Effector memory CD4-positive, alpha-beta T cell (primary cell): ENCODE measurements at regions not wholly inside any gene's neighbourhood (a gene's known extent, or its start where the extent isn't known, plus 50 kb on each side); places are given as distances from the start of the nearest gene placed in this dataset.

Experiments
- DNase-seq, 3 donors: peaks; one replicate each; pipeline ENCODE4 v3.0.0-alpha.2; 2020
- H3K27ac ChIP-seq: 2 replicates; pipeline ENCODE4 v1.7.0; 2013; ENCODE audit warnings: mild to moderate bottlenecking, low read length, moderate library complexity; ENCODE audit not compliant: insufficient read depth, poor library complexity, severe bottlenecking
- H3K27me3 ChIP-seq: replicated peaks from 2 replicates; pipeline ENCODE4 v1.7.0; 2013; ENCODE audit warnings: mild to moderate bottlenecking, low read length; ENCODE audit not compliant: insufficient read depth, control insufficient read depth, poor library complexity, severe bottlenecking
- H3K36me3 ChIP-seq: 2 replicates; pipeline ENCODE4 v1.7.0; 2013; ENCODE audit warnings: mild to moderate bottlenecking, low read length, moderate library complexity; ENCODE audit not compliant: control insufficient read depth, insufficient read depth
- H3K4me1 ChIP-seq: 2 replicates; pipeline ENCODE4 v1.7.0; 2013; ENCODE audit warnings: low read length, mild to moderate bottlenecking; ENCODE audit not compliant: control insufficient read depth, insufficient read depth, poor library complexity, severe bottlenecking
- H3K4me3 ChIP-seq: 2 replicates; pipeline ENCODE4 v1.7.0; 2013; ENCODE audit warnings: low read length, low read depth, mild to moderate bottlenecking; ENCODE audit not compliant: insufficient read depth, poor library complexity, severe bottlenecking
- H3K9me3 ChIP-seq: 2 replicates; pipeline ENCODE4 v1.7.0; 2013; ENCODE audit warnings: mild to moderate bottlenecking, low read length, moderate library complexity; ENCODE audit not compliant: control insufficient read depth

DNA sequence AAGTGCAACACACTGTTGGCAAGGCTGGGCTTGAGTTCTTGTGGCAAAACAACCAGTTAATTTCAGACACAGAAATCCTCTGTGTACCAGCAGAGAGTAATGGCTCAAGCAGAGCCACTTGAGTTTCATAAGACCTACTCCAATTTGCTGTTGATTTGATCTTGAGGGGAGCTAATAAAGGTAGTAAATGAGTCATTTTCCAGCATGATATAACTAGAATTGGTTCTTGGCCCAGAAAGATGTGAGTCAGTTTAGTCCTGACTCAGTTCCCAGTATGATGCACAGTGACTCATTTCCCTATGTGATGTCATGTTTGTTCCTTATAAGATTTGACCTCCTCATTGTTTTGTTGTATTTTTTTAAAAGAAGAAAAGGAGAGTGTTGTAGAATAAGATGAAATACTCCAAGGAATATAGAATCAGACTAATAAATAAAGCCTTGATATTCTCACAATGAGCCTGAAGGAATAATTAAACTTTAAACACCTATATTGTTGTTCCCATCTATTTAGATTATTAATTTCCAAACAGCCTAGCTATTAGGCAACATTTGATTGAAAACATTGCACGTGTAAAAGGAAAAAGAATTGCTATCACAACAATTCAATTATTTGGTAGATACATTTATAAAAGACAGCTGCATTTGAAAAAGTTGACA, 186.2 kb downstream of the REEP3 start:
- no peak for DNase-seq
- Histone ChIP-seq H3K4me1 (no peaks in the 10 kb centered on the region), H3K4me3 (no peak overlapping the region), H3K27ac (no peak overlapping the region), H3K27me3 (no peaks in the 10 kb centered on the region), H3K36me3 (no peaks in the 10 kb centered on the region), H3K9me3 (no peaks in the 10 kb centered on the region)

DNA sequence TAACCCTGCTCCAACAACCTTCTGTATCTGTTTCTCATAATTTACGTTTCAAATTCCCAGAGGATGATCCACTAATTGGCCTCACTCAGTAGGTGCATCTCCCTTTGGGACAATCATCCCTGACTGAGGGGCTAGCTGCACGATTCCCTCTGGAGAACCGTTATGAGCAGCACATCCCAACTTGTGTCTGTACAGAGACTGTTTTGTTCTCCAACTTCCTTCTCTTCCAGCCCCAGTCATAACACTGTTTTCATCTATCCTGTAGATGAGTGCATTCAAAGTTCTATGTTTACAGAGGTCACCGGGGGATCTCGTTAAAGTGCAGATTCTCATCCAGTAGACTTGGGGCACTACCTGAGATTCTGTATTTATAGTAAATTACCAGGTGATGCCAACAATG, 187.2 kb downstream of the REEP3 start:
- DNase-seq = no peak
- Histone ChIP-seq H3K27me3 (no peaks in the 10 kb centered on the region), H3K36me3 (no peaks in the 10 kb centered on the region), H3K4me1 (no peaks in the 10 kb centered on the region), H3K9me3 (no peaks in the 10 kb centered on the region), H3K4me3 (no peak overlapping the region), H3K27ac (no peak overlapping the region)

DNA sequence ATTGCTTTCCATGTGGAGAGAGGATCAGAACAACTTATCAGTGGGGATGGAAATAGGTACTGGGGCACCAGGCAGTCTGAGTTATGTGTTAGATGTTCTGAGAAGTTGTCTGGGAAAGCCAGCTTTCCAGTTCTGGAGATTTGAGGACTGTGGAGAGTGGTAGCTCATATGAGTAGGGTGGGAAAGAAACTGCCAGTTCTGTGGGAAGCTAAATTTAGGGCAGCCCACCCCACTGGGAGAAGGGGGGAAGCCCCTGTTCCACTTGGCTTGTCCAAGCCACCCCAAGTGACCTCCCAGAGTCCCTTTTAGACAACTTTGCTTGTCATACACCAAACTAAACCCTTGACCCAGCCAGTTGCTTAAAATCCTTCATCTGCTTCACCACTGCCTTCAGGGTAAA, 189.5 kb downstream of the REEP3 start:
- H3K27ac ChIP-seq = no peak overlapping the region
- H3K4me1 ChIP-seq = no peaks in the 10 kb centered on the region
- no peak overlapping the region for H3K4me3 ChIP-seq
- H3K36me3 ChIP-seq = no peaks in the 10 kb centered on the region
- H3K9me3 ChIP-seq = no peaks in the 10 kb centered on the region
- no peak for DNase-seq
- no peaks in the 10 kb centered on the region for H3K27me3 ChIP-seq

DNA sequence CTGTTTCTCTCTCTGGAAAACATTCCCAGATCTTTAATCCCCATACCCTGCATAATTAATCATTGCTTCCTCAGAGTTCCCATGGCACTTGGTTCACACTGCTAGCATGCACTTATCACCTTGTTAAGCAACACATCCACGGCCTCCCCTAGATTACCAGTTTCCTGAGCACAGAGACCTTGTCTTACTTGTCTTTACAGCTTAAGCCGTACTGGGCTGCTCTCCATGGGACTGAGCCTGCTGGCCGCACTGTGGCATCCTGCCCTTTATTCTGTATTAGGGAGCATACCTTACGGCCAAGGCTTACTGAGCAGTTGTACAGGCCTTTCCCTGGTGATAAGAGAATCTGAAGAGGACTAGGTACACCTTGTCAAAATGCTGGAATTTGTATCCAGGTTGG, 190.2 kb downstream of the REEP3 start:
- Histone ChIP-seq H3K4me1 (no peaks in the 10 kb centered on the region), H3K9me3 (no peaks in the 10 kb centered on the region), H3K27me3 (no peaks in the 10 kb centered on the region), H3K36me3 (no peaks in the 10 kb centered on the region), H3K27ac (no peak overlapping the region), H3K4me3 (no peak overlapping the region)
- DNase-seq = no peak

GRCh38 chr10:63711867-63712716, 190.9 kb downstream of the REEP3 start:
- Histone ChIP-seq H3K27me3 (no peaks in the 10 kb centered on the region), H3K9me3 (no peaks in the 10 kb centered on the region), H3K36me3 (no peaks in the 10 kb centered on the region), H3K27ac (no peak overlapping the region), H3K4me1 (no peaks in the 10 kb centered on the region), H3K4me3 (no peak overlapping the region)
- DNase-seq = no peak

DNA sequence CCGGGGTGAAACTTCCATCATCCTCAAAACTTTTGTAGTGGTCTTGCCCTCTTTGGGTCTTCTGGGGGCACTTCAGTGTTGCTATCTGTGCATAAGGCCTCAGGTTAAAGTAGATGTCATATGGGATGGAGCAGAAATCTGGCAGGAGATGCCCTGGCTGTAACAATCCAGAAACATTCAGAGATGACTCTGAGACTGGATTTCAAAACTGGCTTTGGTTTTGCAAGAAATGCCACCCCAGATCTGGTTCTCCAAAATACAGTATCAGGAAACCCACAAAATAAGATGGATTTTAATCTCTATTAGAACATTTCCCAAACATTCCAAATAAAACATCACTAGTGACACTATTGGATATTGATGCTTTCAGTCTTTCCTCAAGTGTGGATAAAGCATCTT, 191.5 kb downstream of the REEP3 start:
- H3K27me3 ChIP-seq = no peaks in the 10 kb centered on the region
- DNase-seq = no peak
- H3K4me1 ChIP-seq = no peaks in the 10 kb centered on the region
- no peaks in the 10 kb centered on the region for H3K36me3 ChIP-seq
- no peaks in the 10 kb centered on the region for H3K9me3 ChIP-seq
- no peak overlapping the region for H3K4me3 ChIP-seq
- H3K27ac ChIP-seq = no peak overlapping the region

DNA sequence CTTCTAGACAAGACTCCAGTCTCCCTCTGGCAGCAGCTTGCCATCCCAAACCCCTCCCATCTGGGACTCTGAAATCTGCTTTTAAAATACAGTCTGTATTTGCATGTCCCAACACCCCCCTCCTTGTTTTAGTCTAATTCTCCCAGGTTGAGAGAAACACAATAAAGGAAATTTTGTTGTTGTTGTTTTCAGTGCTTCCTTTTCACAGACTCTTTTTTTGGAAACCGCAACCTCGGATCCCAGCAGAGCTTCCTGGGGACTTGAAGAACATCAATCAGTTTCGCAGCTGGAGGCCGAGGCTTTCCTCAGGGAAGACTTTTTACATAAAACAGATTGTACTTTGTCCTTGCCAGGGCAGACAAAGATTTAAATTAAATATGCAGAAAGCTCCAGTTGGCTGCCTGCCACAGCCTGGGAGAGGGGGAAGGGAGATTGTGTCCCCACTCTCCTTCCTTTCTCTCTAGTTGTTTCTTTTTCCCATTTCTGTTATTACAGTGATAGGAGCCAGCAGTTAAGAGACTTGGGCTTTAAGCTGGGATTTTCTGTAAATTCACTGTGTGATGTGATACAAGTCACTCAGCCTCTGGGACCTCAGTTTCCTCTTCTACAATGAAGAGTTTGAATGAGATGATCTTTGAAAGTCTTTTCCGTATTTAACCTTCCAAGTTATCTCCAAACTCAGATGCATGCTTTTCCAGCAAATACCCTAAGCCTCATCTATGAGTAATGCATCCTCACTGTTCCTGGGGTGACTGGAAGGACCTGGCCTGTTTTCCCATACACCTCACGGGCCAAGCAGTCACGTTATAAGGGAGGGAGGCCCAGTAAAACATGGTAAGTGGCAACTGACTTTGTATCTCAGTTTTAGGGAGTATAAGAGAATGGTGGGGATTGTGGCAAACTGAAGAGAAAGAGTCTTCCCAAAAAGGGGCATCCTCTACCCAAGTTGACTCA, 192.3 kb downstream of the REEP3 start:
- DNase-seq = no peak
- Histone ChIP-seq H3K9me3 (no peaks in the 10 kb centered on the region), H3K36me3 (no peaks in the 10 kb centered on the region), H3K27me3 (no peaks in the 10 kb centered on the region), H3K4me1 (no peaks in the 10 kb centered on the region), H3K27ac (no peak overlapping the region), H3K4me3 (no peak overlapping the region)

DNA sequence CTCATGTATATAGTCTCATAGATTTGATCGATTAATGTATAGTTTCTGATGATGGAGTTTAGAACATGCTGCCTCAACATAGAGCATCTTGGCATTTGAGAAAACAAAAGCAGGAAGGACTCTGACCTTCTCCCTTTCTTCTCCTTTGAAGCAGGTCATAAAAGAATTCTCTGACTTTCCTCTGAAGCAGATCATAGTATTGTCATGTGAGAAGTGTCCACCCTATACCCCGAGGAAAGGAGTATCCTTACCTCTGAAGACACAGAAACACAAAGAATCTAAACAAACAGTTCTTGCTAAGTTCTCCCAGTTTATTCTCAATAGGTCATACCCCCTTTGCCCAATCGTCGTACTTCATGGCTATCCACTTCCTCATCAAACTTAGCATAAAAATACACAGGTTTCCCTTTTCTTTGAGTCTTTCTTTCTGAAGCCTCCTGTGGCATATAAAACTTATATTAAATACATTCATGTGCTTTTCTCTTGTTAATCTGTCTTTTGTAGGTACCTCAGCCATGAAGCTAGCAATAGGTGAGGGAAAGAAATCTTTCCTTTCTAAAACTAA, 194.9 kb downstream of the REEP3 start:
- no peak for DNase-seq

GRCh38 chr10:63717027-63717715, 196.0 kb downstream of the REEP3 start:
- Histone ChIP-seq H3K27ac (no peak overlapping the region), H3K36me3 (no peaks in the 10 kb centered on the region), H3K27me3 (no peaks in the 10 kb centered on the region), H3K4me3 (no peak overlapping the region), H3K4me1 (no peaks in the 10 kb centered on the region), H3K9me3 (no peaks in the 10 kb centered on the region)
- no peak for DNase-seq

More for the DNA sequence above, 194.9 kb downstream of the REEP3 start:
- H3K36me3 ChIP-seq = no peaks in the 10 kb centered on the region
- no peaks in the 10 kb centered on the region for H3K9me3 ChIP-seq
- H3K4me3 ChIP-seq = no peak overlapping the region
- no peaks in the 10 kb centered on the region for H3K27me3 ChIP-seq
- no peak overlapping the region for H3K27ac ChIP-seq
- no peaks in the 10 kb centered on the region for H3K4me1 ChIP-seq
